ENCODE measurements at regions not wholly inside any gene's neighbourhood (a gene's known extent, or its start where the extent isn't known, plus 50 kb on each side); places are given as distances from the start of the nearest gene placed in this dataset.

GRCh38 chr1:43062527-43063095, 103.9 kb upstream of the SLC2A1 start:
- H3K79me2 ChIP-seq (ENCODE audit: insufficient read depth, low read length) = no peaks in the 10 kb centered on the region
- CTCF ChIA-PET = interaction anchor here (1.3 kb wide), 1 partner anchor 11 kb away, joined by 3 read pairs; no protein-coding TSS in a partner anchor
- H3K9me2 ChIP-seq (ENCODE audit: insufficient read depth) = no peaks in the 10 kb centered on the region
- H3K4me1 ChIP-seq (ENCODE audit: control insufficient read depth in 1 of 2, insufficient read depth in 2 of 2, low read length in 2 of 2) = no peaks in the 10 kb centered on the region
- no peak for DNase-seq (ENCODE audit: low read depth, low spot score)
- no peaks in the 10 kb centered on the region for H3K27me3 ChIP-seq (ENCODE audit: insufficient read depth, low read length)
- no peak overlapping the region for H3K9ac ChIP-seq (ENCODE audit: low read length)
- H3K36me3 ChIP-seq (ENCODE audit: control insufficient read depth in 1 of 2, insufficient read depth in 2 of 2, low read length in 2 of 2) = no peaks in the 10 kb centered on the region
- intact Hi-C loops (cut with micrococcal nuclease) = no loop called here
- RAD21 ChIA-PET (ENCODE audit: low non-redundant PET in 1 of 2, low total read pairs in 2 of 2, uncharacterized antibody in 2 of 2, unreplicated experiment in 2 of 2) = no interaction called here
- BruUV-seq (replicated peaks) = no TSS peak
- no peak overlapping the region for H3K4me2 ChIP-seq (ENCODE audit: low read length)
- H3K9me3 ChIP-seq (ENCODE audit: control insufficient read depth in 1 of 2, insufficient read depth in 1 of 2, low read depth in 1 of 2, low read length in 2 of 2) = no peaks in the 10 kb centered on the region
- no peak overlapping the region for H2AFZ ChIP-seq (ENCODE audit: low read depth, low read length, poor library complexity, severe bottlenecking)
- H3K4me3 ChIP-seq (replicated peaks in 1 of 2; ENCODE audit: low read depth in 1 of 2, low read length in 2 of 2) = no peak overlapping the region
- H4K20me1 ChIP-seq (ENCODE audit: insufficient read depth) = no peaks in the 10 kb centered on the region
- no peak for ATAC-seq
- H3K27ac ChIP-seq (ENCODE audit: low read depth, low read length) = no peak overlapping the region
- POLR2A ChIA-PET = no interaction called here
- no peak for TF ChIP-seq POLR2AphosphoS5 (IDR thresholded peaks at IDR 0.05; ENCODE audit: low read depth, low read length)
- TF ChIP-seq ZNF274 (IDR thresholded peaks at IDR 0.05; ENCODE audit: low read depth, low read length) = no peak
- TF ChIP-seq ATF3 (IDR thresholded peaks at IDR 0.05) = no peak
- no peak for TF ChIP-seq CTCF (IDR thresholded peaks at IDR 0.05 in 2 of 3, conservative IDR thresholded peaks at IDR 0.05 in 1 of 3; ENCODE audit: borderline replicate concordance in 1 of 3, insufficient read depth in 1 of 3, low read depth in 2 of 3, low read length in 2 of 3)
- no peak for TF ChIP-seq REST (IDR thresholded peaks at IDR 0.05; ENCODE audit: low read depth)
- TF ChIP-seq CEBPB (IDR thresholded peaks at IDR 0.05; ENCODE audit: low read depth) = no peak
- TF ChIP-seq SRF (IDR thresholded peaks at IDR 0.05; ENCODE audit: low read depth) = no peak
- TF ChIP-seq ELF1 (IDR thresholded peaks at IDR 0.05; ENCODE audit: borderline replicate concordance, low read depth) = no peak
- TF ChIP-seq RAD21 (IDR thresholded peaks at IDR 0.05; ENCODE audit: low read depth) = no peak
- no peak for TF ChIP-seq EZH2 (IDR thresholded peaks at IDR 0.05)
- no peak for TF ChIP-seq SIN3A (IDR thresholded peaks at IDR 0.05; ENCODE audit: low read depth)
- no peak for TF ChIP-seq JUND (IDR thresholded peaks at IDR 0.05)
- no peak for TF ChIP-seq CBX3 (IDR thresholded peaks at IDR 0.05; ENCODE audit: low read depth)
- TF ChIP-seq SP1 (IDR thresholded peaks at IDR 0.05; ENCODE audit: low read depth) = no peak
- TF ChIP-seq EZH2phosphoT487 (IDR thresholded peaks at IDR 0.05; ENCODE audit: borderline replicate concordance) = no peak
- no peak for TF ChIP-seq EGR1 (IDR thresholded peaks at IDR 0.05; ENCODE audit: low read depth)
- no peak for TF ChIP-seq MAX (IDR thresholded peaks at IDR 0.05)
- TF ChIP-seq POLR2A (IDR thresholded peaks at IDR 0.05; ENCODE audit: borderline replicate concordance, extremely low read depth, insufficient read depth, insufficient read length) = no peak
- TF ChIP-seq YY1 (IDR thresholded peaks at IDR 0.05; ENCODE audit: extremely low read depth, insufficient replicate concordance, low read depth, low read length) = no peak
- TF ChIP-seq ZFX (IDR thresholded peaks at IDR 0.05) = no peak

All from HCT116 (cell line).